ENCODE measurements at regions not wholly inside any gene's neighbourhood (a gene's known extent, or its start where the extent isn't known, plus 50 kb on each side); places are given as distances from the start of the nearest gene placed in this dataset.

GRCh38 chr2:8595428-8595805 lies 86.4 kb upstream of the ID2 start:
- peaks cover 2% of the 10 kb centered on the region for H3K79me1 ChIP-seq (ENCODE audit: low read depth, low read length)
- H3K27me3 ChIP-seq (ENCODE audit: control insufficient read depth in 3 of 3, insufficient read depth in 3 of 3, low read depth in 1 of 3, low read length in 3 of 3): peaks cover 0 to 2% (median 0%) of the 10 kb centered on the region in 3 experiments
- no peak overlapping the region for H2BK5ac ChIP-seq (ENCODE audit: low read length)
- peak overlapping the region; percentile 88 for H3K18ac ChIP-seq (ENCODE audit: low read length)
- H3K23ac ChIP-seq (ENCODE audit: low read depth, low read length, poor library complexity): peak overlapping the region; percentile 21
- no peak for DNase-seq (ENCODE audit: low spot score)
- peak overlapping the region; percentile 54 for H2AFZ ChIP-seq (ENCODE audit: low read length)
- peak overlapping the region; percentile 28 for H2BK12ac ChIP-seq (ENCODE audit: low read length)
- no peak overlapping the region for H3K27ac ChIP-seq (replicated peaks; ENCODE audit: low read length)
- no peaks in the 10 kb centered on the region for H3K36me3 ChIP-seq (replicated peaks in 1 of 2; ENCODE audit: control insufficient read depth in 2 of 2, insufficient read depth in 2 of 2, low read length in 2 of 2)
- peak overlapping the region; percentile 32 for H2BK120ac ChIP-seq (ENCODE audit: low read depth, low read length)
- no CpG with 5 or more reads among the region's 12 CpGs for WGBS, 2 donors (ENCODE audit: extremely low coverage in 2 of 2, insufficient read length in 2 of 2, insufficient replicate concordance in 1 of 2)
- no peak overlapping the region for H3K4ac ChIP-seq (ENCODE audit: low read length)
- no peak overlapping the region for H3K9ac ChIP-seq (ENCODE audit: low read depth, low read length, poor library complexity)
- H3K14ac ChIP-seq (ENCODE audit: low read length): no peak overlapping the region
- no peak overlapping the region for H3K4me2 ChIP-seq (ENCODE audit: insufficient read depth, low read length, poor library complexity, severe bottlenecking)
- no peak overlapping the region for H4K91ac ChIP-seq (ENCODE audit: low read depth, low read length, poor library complexity)
- no peak overlapping the region for H3K4me3 ChIP-seq (ENCODE audit: low read length in 2 of 2)
- H3K9me3 ChIP-seq (replicated peaks in 1 of 2; ENCODE audit: control insufficient read depth in 2 of 2, insufficient read depth in 1 of 2, low read depth in 1 of 2, low read length in 2 of 2): peaks cover 0 to 4% of the 10 kb centered on the region in 2 donors
- peak overlapping the region; percentile 26 for H4K8ac ChIP-seq (ENCODE audit: low read depth, low read length)
- peaks cover 0 to 7% of the 10 kb centered on the region in 2 donors for H3K4me1 ChIP-seq (ENCODE audit: control insufficient read depth in 2 of 2, insufficient read depth in 1 of 2, low read depth in 1 of 2, low read length in 2 of 2)
- H2AK5ac ChIP-seq (ENCODE audit: low read depth, low read length): peak overlapping the region; percentile 81
- peak overlapping the region; percentile 51 for H2BK15ac ChIP-seq (ENCODE audit: low read length)

GRCh38 chr2:8595811-8596600 lies 85.8 kb upstream of the ID2 start:
- Histone ChIP-seq H3K36me3 (replicated peaks in 1 of 2; ENCODE audit: control insufficient read depth in 2 of 2, insufficient read depth in 2 of 2, low read length in 2 of 2) (no peaks in the 10 kb centered on the region), H4K91ac (ENCODE audit: low read depth, low read length, poor library complexity) (no peak overlapping the region), H3K4me1 (ENCODE audit: control insufficient read depth in 2 of 2, insufficient read depth in 1 of 2, low read depth in 1 of 2, low read length in 2 of 2) (peaks cover 0 to 7% of the 10 kb centered on the region in 2 donors), H3K23ac (ENCODE audit: low read depth, low read length, poor library complexity) (peak overlapping the region; percentile 71), H3K4ac (ENCODE audit: low read length) (no peak overlapping the region), H2BK5ac (ENCODE audit: low read length) (no peak overlapping the region), H4K8ac (ENCODE audit: low read depth, low read length) (no peak overlapping the region), H3K4me3 (ENCODE audit: low read length in 2 of 2) (peak overlapping the region in 1 of 2 donors; percentile 46), H3K4me2 (ENCODE audit: insufficient read depth, low read length, poor library complexity, severe bottlenecking) (no peak overlapping the region), H2BK120ac (ENCODE audit: low read depth, low read length) (peak overlapping the region; percentile 32), H3K79me1 (ENCODE audit: low read depth, low read length) (peaks cover 2% of the 10 kb centered on the region), H2AFZ (ENCODE audit: low read length) (peak overlapping the region; percentile 54), H3K27ac (replicated peaks; ENCODE audit: low read length) (no peak overlapping the region), H3K27me3 (ENCODE audit: control insufficient read depth in 3 of 3, insufficient read depth in 3 of 3, low read depth in 1 of 3, low read length in 3 of 3) (peaks cover 0 to 2% (median 0%) of the 10 kb centered on the region in 3 experiments), H3K9me3 (replicated peaks in 1 of 2; ENCODE audit: control insufficient read depth in 2 of 2, insufficient read depth in 1 of 2, low read depth in 1 of 2, low read length in 2 of 2) (peaks cover 0 to 4% of the 10 kb centered on the region in 2 donors), H2AK5ac (ENCODE audit: low read depth, low read length) (peak overlapping the region; percentile 91), H3K14ac (ENCODE audit: low read length) (no peak overlapping the region), H3K9ac (ENCODE audit: low read depth, low read length, poor library complexity) (peak overlapping the region; percentile 36), H2BK12ac (ENCODE audit: low read length) (no peak overlapping the region), H3K18ac (ENCODE audit: low read length) (peak overlapping the region; percentile 84), H2BK15ac (ENCODE audit: low read length) (peak overlapping the region; percentile 51)
- no peak for DNase-seq (ENCODE audit: low spot score)
- WGBS, 2 donors (ENCODE audit: extremely low coverage in 2 of 2, insufficient read length in 2 of 2, insufficient replicate concordance in 1 of 2): no CpG with 5 or more reads among the region's 27 CpGs

- Histone ChIP-seq H4K8ac (ENCODE audit: low read depth, low read length) (no peak overlapping the region), H3K9ac (ENCODE audit: low read depth, low read length, poor library complexity) (peak overlapping the region; percentile 1), H2AK5ac (ENCODE audit: low read depth, low read length) (peak overlapping the region; percentile 2), H3K4me3 (ENCODE audit: low read length in 2 of 2) (peak overlapping the region in 1 of 2 donors; percentile 46), H3K4me2 (ENCODE audit: insufficient read depth, low read length, poor library complexity, severe bottlenecking) (no peak overlapping the region), H3K27ac (replicated peaks; ENCODE audit: low read length) (no peak overlapping the region), H3K18ac (ENCODE audit: low read length) (peak overlapping the region; percentile 84), H2BK120ac (ENCODE audit: low read depth, low read length) (no peak overlapping the region), H3K9me3 (replicated peaks in 1 of 2; ENCODE audit: control insufficient read depth in 2 of 2, insufficient read depth in 1 of 2, low read depth in 1 of 2, low read length in 2 of 2) (peaks cover 0 to 4% of the 10 kb centered on the region in 2 donors), H2BK12ac (ENCODE audit: low read length) (no peak overlapping the region), H2BK15ac (ENCODE audit: low read length) (no peak overlapping the region), H3K27me3 (ENCODE audit: control insufficient read depth in 3 of 3, insufficient read depth in 3 of 3, low read depth in 1 of 3, low read length in 3 of 3) (peaks cover 0 to 2% (median 0%) of the 10 kb centered on the region in 3 experiments), H3K4me1 (ENCODE audit: control insufficient read depth in 2 of 2, insufficient read depth in 1 of 2, low read depth in 1 of 2, low read length in 2 of 2) (peaks cover 0 to 7% of the 10 kb centered on the region in 2 donors), H3K36me3 (replicated peaks in 1 of 2; ENCODE audit: control insufficient read depth in 2 of 2, insufficient read depth in 2 of 2, low read length in 2 of 2) (no peaks in the 10 kb centered on the region), H2BK5ac (ENCODE audit: low read length) (no peak overlapping the region), H4K91ac (ENCODE audit: low read depth, low read length, poor library complexity) (peak overlapping the region; percentile 75), H3K79me1 (ENCODE audit: low read depth, low read length) (peaks cover 2% of the 10 kb centered on the region), H3K4ac (ENCODE audit: low read length) (no peak overlapping the region), H3K14ac (ENCODE audit: low read length) (peak overlapping the region; percentile 97), H3K23ac (ENCODE audit: low read depth, low read length, poor library complexity) (peak overlapping the region; percentile 23), H2AFZ (ENCODE audit: low read length) (no peak overlapping the region)
- DNase-seq (ENCODE audit: low spot score): no peak
Measured at GRCh38 chr2:8597094-8597493, 84.8 kb upstream of the ID2 start.

- Histone ChIP-seq H3K23ac (ENCODE audit: low read depth, low read length, poor library complexity) (peak overlapping the region; percentile 46), H3K36me3 (replicated peaks in 1 of 2; ENCODE audit: control insufficient read depth in 2 of 2, insufficient read depth in 2 of 2, low read length in 2 of 2) (no peaks in the 10 kb centered on the region), H2BK120ac (ENCODE audit: low read depth, low read length) (no peak overlapping the region), H2BK15ac (ENCODE audit: low read length) (no peak overlapping the region), H3K9ac (ENCODE audit: low read depth, low read length, poor library complexity) (peak overlapping the region; percentile 1), H3K9me3 (replicated peaks in 1 of 2; ENCODE audit: control insufficient read depth in 2 of 2, insufficient read depth in 1 of 2, low read depth in 1 of 2, low read length in 2 of 2) (peaks cover 0 to 4% of the 10 kb centered on the region in 2 donors), H3K18ac (ENCODE audit: low read length) (peak overlapping the region; percentile 84), H3K27me3 (ENCODE audit: control insufficient read depth in 3 of 3, insufficient read depth in 3 of 3, low read depth in 1 of 3, low read length in 3 of 3) (peaks cover 0 to 2% (median 0%) of the 10 kb centered on the region in 3 experiments), H2AFZ (ENCODE audit: low read length) (no peak overlapping the region), H3K4me2 (ENCODE audit: insufficient read depth, low read length, poor library complexity, severe bottlenecking) (no peak overlapping the region), H3K4me1 (ENCODE audit: control insufficient read depth in 2 of 2, insufficient read depth in 1 of 2, low read depth in 1 of 2, low read length in 2 of 2) (peaks cover 0 to 7% of the 10 kb centered on the region in 2 donors), H2BK5ac (ENCODE audit: low read length) (no peak overlapping the region), H3K4me3 (ENCODE audit: low read length in 2 of 2) (peak overlapping the region in 1 of 2 donors; percentile 46), H3K4ac (ENCODE audit: low read length) (no peak overlapping the region), H2AK5ac (ENCODE audit: low read depth, low read length) (peak overlapping the region; percentile 2), H3K79me1 (ENCODE audit: low read depth, low read length) (peaks cover 2% of the 10 kb centered on the region), H3K14ac (ENCODE audit: low read length) (peak overlapping the region; percentile 97), H4K91ac (ENCODE audit: low read depth, low read length, poor library complexity) (peak overlapping the region; percentile 75), H4K8ac (ENCODE audit: low read depth, low read length) (no peak overlapping the region), H3K27ac (replicated peaks; ENCODE audit: low read length) (no peak overlapping the region), H2BK12ac (ENCODE audit: low read length) (no peak overlapping the region)
- WGBS, 2 donors (ENCODE audit: extremely low coverage in 2 of 2, insufficient read length in 2 of 2, insufficient replicate concordance in 1 of 2): no CpG with 5 or more reads among the region's 8 CpGs
- DNase-seq (ENCODE audit: low spot score): no peak
Measured at GRCh38 chr2:8597559-8598225, 84.2 kb upstream of the ID2 start.

Measured in neuronal stem cell (in vitro differentiated cells).